Panc1 (cell line): ENCODE measurements at regions not wholly inside any gene's neighbourhood (a gene's known extent, or its start where the extent isn't known, plus 50 kb on each side); places are given as distances from the start of the nearest gene placed in this dataset.

ENCODE experiments used
- ATAC-seq: fragments of 200-7000 bp; cut with Tn5 transposase; 2 replicates; pipeline ENCODE4 v1.9.1; 2020; ENCODE audit warnings: mild to moderate bottlenecking, moderate library complexity
- BruUV-seq: library from RNA; stranded (reverse); fragments of 400-500 nt; replicated peaks from 2 replicates; lab custom pipeline; 2021; lab: Mats Ljungman, UMichigan
- CTCF ChIA-PET: fragments of 300-600 bp; sonication (Branson Sonifier 250); formaldehyde crosslinking; loops from one replicate; lab custom pipeline; 2022; ENCODE audit warnings: antibody characterized with exemption; lab: Charles Lee
- POLR2A ChIA-PET: fragments of 300-600 bp; sonication (Branson Sonifier 250); formaldehyde crosslinking; loops from one replicate; lab custom pipeline; 2022; ENCODE audit warnings: antibody characterized with exemption; lab: Charles Lee
- DNase-seq: peaks from one replicate; pipeline ENCODE4 v3.0.0-alpha.2; 2010; ENCODE audit warnings: low read depth, low spot score
- H3K27ac ChIP-seq: 2 replicates; pipeline ENCODE4 v1.5.1; 2011; ENCODE audit warnings: mild to moderate bottlenecking, low read length, inconsistent platforms
- H3K27me3 ChIP-seq: fragments of 200-500 bp; sonication (Bioruptor generic); 2 replicates; pipeline ENCODE4 v1.6.0; 2014; ENCODE audit warnings: low read length, inconsistent platforms; ENCODE audit not compliant: control insufficient read depth, insufficient read depth
- H3K36me3 ChIP-seq: fragments of 200-500 bp; sonication (Bioruptor generic); 2 replicates; pipeline ENCODE4 v1.5.1; 2014; ENCODE audit warnings: inconsistent platforms, mild to moderate bottlenecking, low read length, moderate library complexity; ENCODE audit not compliant: control insufficient read depth, insufficient read depth
- H3K4me1 ChIP-seq: 2 replicates; pipeline ENCODE4 v1.5.1; 2011; ENCODE audit warnings: inconsistent platforms, mild to moderate bottlenecking, low read length, moderate library complexity; ENCODE audit not compliant: control insufficient read depth, insufficient read depth
- H3K4me3 ChIP-seq, 2 experiments: 2 replicates each; pipeline ENCODE4 v1.5.1; 2011 to 2012; ENCODE audit warnings: low read depth in 2 of 2, low read length in 2 of 2, mild to moderate bottlenecking in 2 of 2, inconsistent platforms in 1 of 2, moderate library complexity in 1 of 2
- H3K9me3 ChIP-seq: fragments of 200-500 bp; sonication (Bioruptor generic); 2 replicates; pipeline ENCODE4 v1.5.1; 2014; ENCODE audit warnings: low read depth, mild to moderate bottlenecking, inconsistent platforms, low read length, moderate library complexity; ENCODE audit not compliant: control insufficient read depth, insufficient read depth
- POLR2AphosphoS5 ChIP-seq: IDR thresholded peaks from 2 replicates; pipeline ENCODE4 v1.6.1; 2012; ENCODE audit warnings: mild to moderate bottlenecking, low read depth, low read length, moderate library complexity
- SIN3A ChIP-seq: IDR thresholded peaks from 2 replicates; pipeline ENCODE4 v1.6.1; 2012; ENCODE audit warnings: low read depth, mild to moderate bottlenecking, low read length, moderate library complexity, borderline replicate concordance; ENCODE audit not compliant: insufficient read depth
- TCF7L2 ChIP-seq: IDR thresholded peaks from 2 replicates; pipeline ENCODE4 v1.6.1; 2011; ENCODE audit warnings: mild to moderate bottlenecking, low read depth, low read length, inconsistent platforms
- in situ Hi-C: cut with HindIII; loops from 2 replicates; pipeline ENCODE4 v1.10.0; 2016; ENCODE audit warnings: low sequenced_read_pairs, low pct_unique_long_range_greater_than_20kb
- intact Hi-C: fragments of 100-400 bp; cut with micrococcal nuclease; formaldehyde crosslinking; loops from one replicate; pipeline ENCODE4 v1.10.0; 2022; ENCODE audit not compliant: unreplicated experiment
- TF ChIP-seq, protein P1 (sequence below), 2 experiments: IDR thresholded peaks; 2 replicates each; pipeline ENCODE4 v1.6.1; 2011 to 2012; ENCODE audit warnings: low read depth in 2 of 2, control low read depth in 1 of 2, low read length in 1 of 2, mild to moderate bottlenecking in 1 of 2, moderate library complexity in 1 of 2; ENCODE audit not compliant: insufficient read depth in 1 of 2
- TF ChIP-seq, protein P2 (sequence below): fragments of 450-650 bp; IDR thresholded peaks from 2 replicates; pipeline ENCODE4 v1.5.1; 2017; ENCODE audit warnings: mild to moderate bottlenecking

DNA sequence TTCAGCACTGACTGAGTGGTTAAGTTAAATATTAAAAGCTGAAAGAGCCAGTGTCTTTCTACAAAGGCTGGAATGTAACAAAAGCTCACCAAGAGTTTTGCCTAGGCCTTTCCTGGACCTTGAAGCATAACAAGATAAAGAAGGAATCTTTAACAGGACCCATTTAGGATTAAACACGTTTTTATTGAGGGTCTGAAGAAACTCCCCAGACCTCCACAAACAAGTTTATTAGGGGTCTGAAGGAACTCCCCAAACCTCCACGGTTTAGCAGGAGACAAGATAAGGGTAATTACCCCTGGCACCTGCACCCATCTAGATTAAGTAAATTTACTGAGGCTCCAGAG, 104.0 kb downstream of the ACAA2 start:
- no peak overlapping the region for H3K4me3 ChIP-seq
- DNase-seq (no peak), ATAC-seq (no peak)
- TF ChIP-seq, protein P1, sequence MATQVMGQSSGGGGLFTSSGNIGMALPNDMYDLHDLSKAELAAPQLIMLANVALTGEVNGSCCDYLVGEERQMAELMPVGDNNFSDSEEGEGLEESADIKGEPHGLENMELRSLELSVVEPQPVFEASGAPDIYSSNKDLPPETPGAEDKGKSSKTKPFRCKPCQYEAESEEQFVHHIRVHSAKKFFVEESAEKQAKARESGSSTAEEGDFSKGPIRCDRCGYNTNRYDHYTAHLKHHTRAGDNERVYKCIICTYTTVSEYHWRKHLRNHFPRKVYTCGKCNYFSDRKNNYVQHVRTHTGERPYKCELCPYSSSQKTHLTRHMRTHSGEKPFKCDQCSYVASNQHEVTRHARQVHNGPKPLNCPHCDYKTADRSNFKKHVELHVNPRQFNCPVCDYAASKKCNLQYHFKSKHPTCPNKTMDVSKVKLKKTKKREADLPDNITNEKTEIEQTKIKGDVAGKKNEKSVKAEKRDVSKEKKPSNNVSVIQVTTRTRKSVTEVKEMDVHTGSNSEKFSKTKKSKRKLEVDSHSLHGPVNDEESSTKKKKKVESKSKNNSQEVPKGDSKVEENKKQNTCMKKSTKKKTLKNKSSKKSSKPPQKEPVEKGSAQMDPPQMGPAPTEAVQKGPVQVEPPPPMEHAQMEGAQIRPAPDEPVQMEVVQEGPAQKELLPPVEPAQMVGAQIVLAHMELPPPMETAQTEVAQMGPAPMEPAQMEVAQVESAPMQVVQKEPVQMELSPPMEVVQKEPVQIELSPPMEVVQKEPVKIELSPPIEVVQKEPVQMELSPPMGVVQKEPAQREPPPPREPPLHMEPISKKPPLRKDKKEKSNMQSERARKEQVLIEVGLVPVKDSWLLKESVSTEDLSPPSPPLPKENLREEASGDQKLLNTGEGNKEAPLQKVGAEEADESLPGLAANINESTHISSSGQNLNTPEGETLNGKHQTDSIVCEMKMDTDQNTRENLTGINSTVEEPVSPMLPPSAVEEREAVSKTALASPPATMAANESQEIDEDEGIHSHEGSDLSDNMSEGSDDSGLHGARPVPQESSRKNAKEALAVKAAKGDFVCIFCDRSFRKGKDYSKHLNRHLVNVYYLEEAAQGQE (IDR thresholded peaks at IDR 0.05; ENCODE audit: insufficient read depth in 1 of 2, low read depth in 2 of 2, low read length in 1 of 2) = no peak
- TF ChIP-seq, protein P2, sequence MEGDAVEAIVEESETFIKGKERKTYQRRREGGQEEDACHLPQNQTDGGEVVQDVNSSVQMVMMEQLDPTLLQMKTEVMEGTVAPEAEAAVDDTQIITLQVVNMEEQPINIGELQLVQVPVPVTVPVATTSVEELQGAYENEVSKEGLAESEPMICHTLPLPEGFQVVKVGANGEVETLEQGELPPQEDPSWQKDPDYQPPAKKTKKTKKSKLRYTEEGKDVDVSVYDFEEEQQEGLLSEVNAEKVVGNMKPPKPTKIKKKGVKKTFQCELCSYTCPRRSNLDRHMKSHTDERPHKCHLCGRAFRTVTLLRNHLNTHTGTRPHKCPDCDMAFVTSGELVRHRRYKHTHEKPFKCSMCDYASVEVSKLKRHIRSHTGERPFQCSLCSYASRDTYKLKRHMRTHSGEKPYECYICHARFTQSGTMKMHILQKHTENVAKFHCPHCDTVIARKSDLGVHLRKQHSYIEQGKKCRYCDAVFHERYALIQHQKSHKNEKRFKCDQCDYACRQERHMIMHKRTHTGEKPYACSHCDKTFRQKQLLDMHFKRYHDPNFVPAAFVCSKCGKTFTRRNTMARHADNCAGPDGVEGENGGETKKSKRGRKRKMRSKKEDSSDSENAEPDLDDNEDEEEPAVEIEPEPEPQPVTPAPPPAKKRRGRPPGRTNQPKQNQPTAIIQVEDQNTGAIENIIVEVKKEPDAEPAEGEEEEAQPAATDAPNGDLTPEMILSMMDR = no peak
- TF ChIP-seq SIN3A (no peak), TCF7L2 (no peak), POLR2AphosphoS5 (no peak)
- CTCF ChIA-PET = no interaction called here
- H3K27me3 ChIP-seq = no peaks in the 10 kb centered on the region
- BruUV-seq = no TSS peak
- in situ Hi-C loops (no loop called here), intact Hi-C loops (no loop called here)
- H3K27ac ChIP-seq = no peak overlapping the region
- POLR2A ChIA-PET = no interaction called here
- H3K4me1 ChIP-seq = no peaks in the 10 kb centered on the region; the same call in 1 of the 2 replicates
- H3K36me3 ChIP-seq = no peaks in the 10 kb centered on the region
- no peaks in the 10 kb centered on the region for H3K9me3 ChIP-seq

DNA sequence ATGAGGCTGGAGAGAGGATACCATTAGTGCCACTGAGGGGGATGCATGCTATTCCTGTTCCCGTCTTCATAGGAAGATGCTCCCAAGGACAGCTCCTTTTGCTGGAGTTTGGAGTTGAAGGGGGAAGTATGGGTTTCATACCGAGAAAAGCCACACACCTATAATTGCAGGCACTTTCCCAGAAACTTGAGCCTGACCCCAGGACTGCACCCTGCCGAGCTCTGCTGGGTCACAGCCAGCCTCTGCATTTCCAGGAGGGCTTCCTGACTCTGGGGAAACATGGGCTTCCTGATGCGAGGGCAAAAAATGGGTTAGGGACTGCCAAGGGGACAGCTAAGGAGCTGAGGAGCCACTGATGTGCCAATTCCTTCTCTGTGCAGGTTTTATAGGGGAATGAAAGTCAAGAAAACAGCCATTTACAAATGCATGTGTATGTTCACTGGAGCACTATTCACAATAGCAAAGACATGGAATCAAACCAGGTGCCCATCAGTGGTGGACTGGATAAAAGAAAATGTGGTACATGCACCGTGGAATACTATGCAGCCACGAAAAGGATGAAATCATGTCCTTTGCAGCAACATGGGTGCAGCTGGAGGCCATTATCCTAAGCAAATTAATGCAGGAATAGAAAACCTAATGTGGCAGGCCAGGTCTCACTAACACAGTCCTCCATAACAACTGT, 104.5 kb downstream of the ACAA2 start:
- H3K4me3 ChIP-seq = no peak overlapping the region
- H3K36me3 ChIP-seq = no peaks in the 10 kb centered on the region
- no peak overlapping the region for H3K27ac ChIP-seq
- intact Hi-C loops (no loop called here), in situ Hi-C loops (no loop called here)
- DNase-seq = no peak
- TF ChIP-seq, protein P2 = no peak
- no peak for TF ChIP-seq TCF7L2
- TF ChIP-seq POLR2AphosphoS5 = no peak
- TF ChIP-seq SIN3A = no peak
- TF ChIP-seq, protein P1 (IDR thresholded peaks at IDR 0.05; ENCODE audit: insufficient read depth in 1 of 2, low read depth in 2 of 2, low read length in 1 of 2) = no peak
- CTCF ChIA-PET = no interaction called here
- H3K9me3 ChIP-seq = no peaks in the 10 kb centered on the region
- no peaks in the 10 kb centered on the region; the same call in 1 of the 2 replicates for H3K4me1 ChIP-seq
- BruUV-seq = no TSS peak
- no peaks in the 10 kb centered on the region for H3K27me3 ChIP-seq
- POLR2A ChIA-PET = no interaction called here
- no peak for ATAC-seq
